DOHH2 (cell line): ENCODE measurements at regions not wholly inside any gene's neighbourhood (a gene's known extent, or its start where the extent isn't known, plus 50 kb on each side); places are given as distances from the start of the nearest gene placed in this dataset.

Experiments used
- CTCF ChIP-seq: fragments of 200-600 bp; sonication (generic); IDR thresholded peaks from one replicate; pipeline ENCODE4 v1.5.1; 2014; ENCODE audit warnings: antibody characterized with exemption, mild to moderate bottlenecking, low read depth, low read length; ENCODE audit not compliant: poor library complexity, severe bottlenecking
- EZH2phosphoT487 ChIP-seq: fragments of 200-600 bp; sonication (generic); IDR thresholded peaks from 2 replicates; pipeline ENCODE4 v1.6.1; 2017; ENCODE audit warnings: borderline replicate concordance, mild to moderate bottlenecking, antibody characterized with exemption, low read length, moderate library complexity, mixed read lengths

- TF ChIP-seq CTCF (no peak), EZH2phosphoT487 (no peak)
These were observed 67.0 kb upstream of the CAV2 start for GRCh38 chr7:116432527-116432916.
